MCF 10A (cell line): ENCODE measurements at regions not wholly inside any gene's neighbourhood (a gene's known extent, or its start where the extent isn't known, plus 50 kb on each side); places are given as distances from the start of the nearest gene placed in this dataset.

ENCODE experiments used
- BruUV-seq: library from RNA; stranded (reverse); fragments of 400-500 nt; replicated peaks from 2 replicates; lab custom pipeline; 2021; lab: Mats Ljungman, UMichigan
- CTCF ChIA-PET: fragments of 300-600 bp; sonication (Branson Sonifier 250); formaldehyde crosslinking; extraction: SDS; loops from one replicate; lab custom pipeline; 2021; ENCODE audit warnings: antibody characterized with exemption, inconsistent platforms; lab: Yijun Ruan, JAX
- POLR2A ChIA-PET: fragments of 300-600, 350-650 bp; sonication (Branson Sonifier 250); formaldehyde crosslinking; extraction: SDS; loops from one replicate; lab custom pipeline; 2020; ENCODE audit warnings: antibody characterized with exemption, inconsistent platforms; lab: Yijun Ruan, JAX
- DNase-seq: peaks from one replicate; pipeline ENCODE4 v3.0.0-alpha.2; 2018; ENCODE audit not compliant: unreplicated experiment
- H3K27ac Mint-ChIP-seq: one replicate; pipeline ENCODE4 v1.8.0; 2022; ENCODE audit warnings: mild to moderate bottlenecking, low read depth, mixed read lengths; ENCODE audit not compliant: unreplicated experiment
- H3K27me3 Mint-ChIP-seq: one replicate; pipeline ENCODE4 v1.8.0; 2022; ENCODE audit warnings: mixed read lengths; ENCODE audit not compliant: insufficient read depth, unreplicated experiment
- H3K36me3 Mint-ChIP-seq: one replicate; pipeline ENCODE4 v1.8.0; 2022; ENCODE audit warnings: mild to moderate bottlenecking, moderate library complexity, mixed read lengths; ENCODE audit not compliant: insufficient read depth, unreplicated experiment
- H3K4me1 Mint-ChIP-seq: one replicate; pipeline ENCODE4 v1.8.0; 2022; ENCODE audit warnings: mixed read lengths; ENCODE audit not compliant: insufficient read depth, unreplicated experiment
- H3K4me3 Mint-ChIP-seq: one replicate; pipeline ENCODE4 v1.8.0; 2022; ENCODE audit warnings: mild to moderate bottlenecking, moderate library complexity, mixed read lengths; ENCODE audit not compliant: unreplicated experiment
- H3K9me3 Mint-ChIP-seq: one replicate; pipeline ENCODE4 v1.8.0; 2022; ENCODE audit warnings: mixed read lengths; ENCODE audit not compliant: unreplicated experiment
- CTCF ChIP-seq: fragments of 200-600 bp; IDR thresholded peaks from one replicate; pipeline ENCODE4 v1.8.0; 2022; ENCODE audit warnings: antibody characterized with exemption, mild to moderate bottlenecking; ENCODE audit not compliant: unreplicated experiment
- intact Hi-C: fragments of 100-400 bp; cut with micrococcal nuclease; formaldehyde crosslinking; loops from 2 replicates; pipeline ENCODE4 v1.14.1; 2022

GRCh38 chr15:35151782-35152181, 66.7 kb upstream of the NANOGP8 start:
- Mint-ChIP-seq H3K4me1 (no peaks in the 10 kb centered on the region), H3K4me3 (no peak overlapping the region), H3K27me3 (no peaks in the 10 kb centered on the region), H3K9me3 (no peaks in the 10 kb centered on the region), H3K27ac (no peak overlapping the region), H3K36me3 (no peaks in the 10 kb centered on the region)
- TF ChIP-seq CTCF, result no peak
- intact Hi-C loops, result no loop called here
- BruUV-seq, result no TSS peak
- ChIA-PET POLR2A (no interaction called here), CTCF (interaction anchor here (0.6 kb wide), 1 partner anchor 73 kb away, joined by 3 read pairs; no protein-coding TSS in a partner anchor)
- no peak for DNase-seq

DNA sequence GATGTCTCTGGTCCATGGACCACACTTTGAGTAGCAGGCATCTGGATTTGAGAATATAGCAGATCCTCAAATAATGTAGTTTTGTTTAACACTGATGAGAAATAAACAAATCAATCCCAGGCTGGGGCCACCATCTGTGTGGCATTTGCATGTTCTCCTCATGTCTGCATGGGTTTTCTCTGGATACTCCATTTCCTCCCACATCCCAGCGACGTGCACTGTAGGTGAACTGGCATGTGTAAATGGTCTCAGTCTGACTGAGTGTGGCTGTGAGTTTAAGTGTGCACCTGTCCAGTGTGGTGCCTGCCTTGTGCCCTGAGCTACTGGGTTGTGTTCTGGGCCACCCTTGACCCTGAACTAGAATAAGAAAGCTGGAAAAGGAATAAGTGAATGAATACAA, 66.3 kb upstream of the NANOGP8 start:
- H3K36me3 Mint-ChIP-seq, result no peaks in the 10 kb centered on the region
- no peak for DNase-seq
- H3K27me3 Mint-ChIP-seq, result no peaks in the 10 kb centered on the region
- no peaks in the 10 kb centered on the region for H3K9me3 Mint-ChIP-seq
- intact Hi-C loops, result no loop called here
- TF ChIP-seq CTCF, result no peak
- ChIA-PET CTCF (interaction anchor here (0.6 kb wide), 1 partner anchor 74 kb away, joined by 3 read pairs; no protein-coding TSS in a partner anchor), POLR2A (no interaction called here)
- no peaks in the 10 kb centered on the region for H3K4me1 Mint-ChIP-seq
- no TSS peak for BruUV-seq
- no peak overlapping the region for H3K4me3 Mint-ChIP-seq
- no peak overlapping the region for H3K27ac Mint-ChIP-seq

DNA sequence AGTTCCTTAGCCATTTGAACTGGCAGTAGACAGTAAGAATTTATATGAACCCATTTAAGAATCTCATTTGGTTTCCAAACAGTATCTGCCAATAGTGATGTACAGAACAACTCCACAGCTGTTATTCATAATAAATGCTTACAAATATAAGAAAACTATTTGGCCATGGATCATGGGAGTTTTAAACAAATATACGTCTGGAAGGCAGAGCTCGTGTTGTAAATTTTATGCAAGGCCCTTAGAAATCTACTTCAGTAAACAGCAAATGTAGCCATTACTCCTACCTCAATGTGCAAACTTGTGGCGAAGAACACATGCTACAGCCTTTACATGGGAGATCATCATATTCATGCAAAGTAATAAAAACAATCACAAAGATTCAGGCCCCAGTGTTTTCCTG, 65.3 kb upstream of the NANOGP8 start:
- CTCF ChIA-PET, result no interaction called here
- Mint-ChIP-seq H3K27ac (no peak overlapping the region), H3K27me3 (no peaks in the 10 kb centered on the region), H3K4me1 (no peaks in the 10 kb centered on the region), H3K4me3 (no peak overlapping the region), H3K9me3 (no peaks in the 10 kb centered on the region), H3K36me3 (no peaks in the 10 kb centered on the region)
- DNase-seq, result no peak
- no TSS peak for BruUV-seq
- intact Hi-C loops, result no loop called here
- TF ChIP-seq CTCF, result no peak
- POLR2A ChIA-PET, result interaction anchor here (1.0 kb wide), 1 partner anchor 14 kb away, joined by 3 read pairs; no protein-coding TSS in a partner anchor

DNA sequence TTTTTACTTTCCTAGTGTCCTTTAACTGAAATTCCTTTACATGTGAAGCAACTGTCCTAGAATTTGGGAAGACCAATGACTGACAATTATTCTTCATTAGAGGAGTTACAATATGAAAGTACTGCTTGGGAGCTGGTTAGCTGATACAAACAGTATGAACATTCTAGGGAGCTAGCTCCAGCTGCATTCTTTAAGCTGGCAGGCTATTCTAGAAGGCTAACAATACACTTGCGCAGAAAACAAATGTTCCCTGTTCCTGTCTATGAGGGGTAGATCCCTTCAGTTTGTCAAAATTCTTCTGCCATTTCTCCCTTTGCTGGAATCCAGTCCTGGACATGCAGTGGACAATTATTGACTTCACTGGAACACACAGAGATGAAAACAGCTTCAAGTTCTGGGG, 60.2 kb upstream of the NANOGP8 start:
- no peaks in the 10 kb centered on the region for H3K27me3 Mint-ChIP-seq
- no peak overlapping the region for H3K4me3 Mint-ChIP-seq
- POLR2A ChIA-PET, result no interaction called here
- H3K36me3 Mint-ChIP-seq, result no peaks in the 10 kb centered on the region
- BruUV-seq, result no TSS peak
- CTCF ChIA-PET, result no interaction called here
- no peaks in the 10 kb centered on the region for H3K9me3 Mint-ChIP-seq
- peaks cover 12% of the 10 kb centered on the region for H3K4me1 Mint-ChIP-seq
- no peak overlapping the region for H3K27ac Mint-ChIP-seq
- intact Hi-C loops, result no loop called here
- TF ChIP-seq CTCF, result no peak
- DNase-seq, result no peak
